Endothelial cell of umbilical vein (primary cell): ENCODE measurements at regions not wholly inside any gene's neighbourhood (a gene's known extent, or its start where the extent isn't known, plus 50 kb on each side); places are given as distances from the start of the nearest gene placed in this dataset.

Experiments
- BruUV-seq: library from RNA; stranded (reverse); fragments of 400-500 nt; replicated peaks from 2 replicates; lab custom pipeline; 2021; lab: Mats Ljungman, UMichigan
- CTCF ChIA-PET: fragments of 300-600, 350-600 bp; sonication (Branson Sonifier 250); formaldehyde crosslinking; loops from one replicate; lab custom pipeline; 2021; ENCODE audit warnings: antibody characterized with exemption, inconsistent platforms; lab: Charles Lee
- POLR2A ChIA-PET: fragments of 300-600, 350-600 bp; sonication (Branson Sonifier 250); formaldehyde crosslinking; loops from one replicate; lab custom pipeline; 2021; ENCODE audit warnings: antibody characterized with exemption, inconsistent platforms; lab: Charles Lee
- DNase-seq: peaks from one replicate; pipeline ENCODE4 v3.0.0-alpha.2; 2011; ENCODE audit warnings: low read depth, low spot score
- FAIRE-seq: peaks from 2 replicates; lab custom pipeline; 2011; peaks lifted over from hg19 to GRCh38; lab: Jason Lieb, UNC
- H2AFZ ChIP-seq: 2 replicates; pipeline ENCODE4 v1.6.0; 2012; ENCODE audit warnings: low read depth, low read length, control low read depth, inconsistent platforms
- H3K27ac ChIP-seq: 2 replicates; pipeline ENCODE4 v1.5.1; 2011; ENCODE audit warnings: low read depth, mild to moderate bottlenecking, control low read depth, low read length, moderate library complexity; ENCODE audit not compliant: insufficient read depth
- H3K27me3 ChIP-seq, 2 experiments: 2 replicates each; pipeline versions ENCODE4 v1.6.0 to v1.6.1; 2011; ENCODE audit warnings: low read length in 2 of 2, mixed read lengths in 1 of 2; ENCODE audit not compliant: control insufficient read depth in 2 of 2, insufficient read depth in 2 of 2
- H3K36me3 ChIP-seq, 2 experiments: 2 replicates in 1 of 2; 3 replicates in 1 of 2; pipeline ENCODE4 v1.5.1; 2011; ENCODE audit warnings: low read length in 2 of 2, mild to moderate bottlenecking in 1 of 2, moderate library complexity in 1 of 2; ENCODE audit not compliant: control insufficient read depth in 2 of 2, insufficient read depth in 2 of 2; ENCODE audit errors: extremely low read depth in 1 of 2
- H3K4me1 ChIP-seq: 3 replicates; pipeline ENCODE4 v1.5.1; 2011; ENCODE audit warnings: mild to moderate bottlenecking, low read length; ENCODE audit not compliant: control insufficient read depth, insufficient read depth; ENCODE audit errors: extremely low read depth
- H3K4me2 ChIP-seq: 2 replicates; pipeline ENCODE4 v1.6.1; 2011; ENCODE audit warnings: low read length, control low read depth, mixed read lengths; ENCODE audit not compliant: insufficient read depth
- H3K4me3 ChIP-seq, 3 experiments: fragments of 200-600 bp in 1 of 3; sonication (generic), shearing (Covaris generic) in 1 of 3; replicated peaks in 1 of 3; 2 replicates each; pipeline ENCODE4 v1.5.1; 2011 to 2016; ENCODE audit warnings: control low read depth in 3 of 3, low read length in 3 of 3, mild to moderate bottlenecking in 2 of 3, inconsistent platforms in 1 of 3, low read depth in 1 of 3, moderate library complexity in 1 of 3; ENCODE audit not compliant: insufficient read depth in 1 of 3
- H3K79me2 ChIP-seq: 2 replicates; pipeline ENCODE4 v1.6.0; 2012; ENCODE audit warnings: low read length, inconsistent platforms; ENCODE audit not compliant: control insufficient read depth, insufficient read depth
- H3K9ac ChIP-seq: replicated peaks from 2 replicates; pipeline ENCODE3; 2011; ENCODE audit warnings: low read length, control low read depth; ENCODE audit not compliant: insufficient read depth; ENCODE audit errors: extremely low read depth
- H3K9me1 ChIP-seq: replicated peaks from 3 replicates; pipeline ENCODE4 v1.6.0; 2011; ENCODE audit warnings: mild to moderate bottlenecking, low read length; ENCODE audit not compliant: control insufficient read depth, insufficient read depth; ENCODE audit errors: extremely low read depth
- H3K9me3 ChIP-seq: replicated peaks from 2 replicates; pipeline ENCODE4 v1.5.1; 2012; ENCODE audit warnings: low read length, inconsistent platforms; ENCODE audit not compliant: control insufficient read depth, insufficient read depth
- H4K20me1 ChIP-seq: replicated peaks from 2 replicates; pipeline ENCODE3; 2011; ENCODE audit warnings: mild to moderate bottlenecking, low read length; ENCODE audit not compliant: control insufficient read depth, insufficient read depth; ENCODE audit errors: extremely low read depth
- CTCF ChIP-seq, 2 donors: IDR thresholded peaks; 1 replicate in 1 of 2; 2 replicates in 1 of 2; pipeline ENCODE4 v1.5.1; 2011; ENCODE audit warnings: low read length in 2 of 2, mild to moderate bottlenecking in 2 of 2, moderate library complexity in 2 of 2, control low read depth in 1 of 2, inconsistent platforms in 1 of 2, low read depth in 1 of 2; ENCODE audit not compliant: insufficient read depth in 1 of 2; ENCODE audit errors: extremely low read depth in 1 of 2
- EZH2 ChIP-seq: IDR thresholded peaks from 2 replicates; pipeline ENCODE4 v1.6.1; 2012; ENCODE audit warnings: borderline replicate concordance, low read depth, mild to moderate bottlenecking, moderate library complexity, low read length, inconsistent platforms; ENCODE audit not compliant: severe bottlenecking
- FOS ChIP-seq: IDR thresholded peaks from 2 replicates; pipeline ENCODE4 v1.6.1; 2011; ENCODE audit warnings: mild to moderate bottlenecking, low read length, moderate library complexity, borderline replicate concordance; ENCODE audit not compliant: insufficient read depth
- GATA2 ChIP-seq: IDR thresholded peaks from 2 replicates; pipeline ENCODE4 v1.7.0; 2011; ENCODE audit warnings: low read depth, mild to moderate bottlenecking, moderate library complexity, mixed read lengths, low read length; ENCODE audit not compliant: insufficient read length, insufficient read depth
- JUN ChIP-seq: IDR thresholded peaks from 2 replicates; pipeline ENCODE4 v1.6.1; 2011; ENCODE audit warnings: borderline replicate concordance, low read depth; ENCODE audit not compliant: insufficient read length, insufficient read depth
- MAX ChIP-seq: IDR thresholded peaks from 2 replicates; pipeline ENCODE4 v1.6.1; 2011; ENCODE audit not compliant: insufficient read depth, insufficient read length
- MYC ChIP-seq: IDR thresholded peaks from one replicate; pipeline ENCODE4 v1.6.1; 2011; ENCODE audit warnings: mild to moderate bottlenecking, low read depth, low read length
- POLR2A ChIP-seq: IDR thresholded peaks from 2 replicates; pipeline ENCODE4 v1.6.1; 2012; ENCODE audit warnings: low read depth, mild to moderate bottlenecking, control low read depth, low read length
- POLR2AphosphoS5 ChIP-seq: IDR thresholded peaks from 2 replicates; pipeline ENCODE4 v1.6.1; 2012; ENCODE audit warnings: low read depth, mild to moderate bottlenecking, control low read depth, low read length, moderate library complexity; ENCODE audit not compliant: insufficient read depth
- dilution Hi-C: fragments of 300-500 bp; cut with MboI; formaldehyde crosslinking; loops from one replicate; pipeline ENCODE4 v1.15.0; 2019; ENCODE audit warnings: low sequenced_read_pairs; ENCODE audit not compliant: extremely low pct_ligation_motif_present
- intact Hi-C: fragments of 100-400 bp; cut with micrococcal nuclease; formaldehyde crosslinking; loops from one replicate; pipeline ENCODE4 v1.10.0; 2022

- Histone ChIP-seq H3K4me1 (no peaks in the 10 kb centered on the region), H3K27me3 (no peaks in the 10 kb centered on the region), H3K9me3 (peaks cover 6% of the 10 kb centered on the region), H2AFZ (no peak overlapping the region), H3K9me1 (no peaks in the 10 kb centered on the region), H3K4me2 (no peak overlapping the region), H4K20me1 (no peaks in the 10 kb centered on the region), H3K9ac (no peak overlapping the region), H3K4me3 (no peak overlapping the region), H3K79me2 (no peaks in the 10 kb centered on the region), H3K27ac (no peak overlapping the region), H3K36me3 (no peaks in the 10 kb centered on the region)
- dilution Hi-C loops = no loop called here
- DNase-seq (no peak), FAIRE-seq (no peak)
- intact Hi-C loops = no loop called here
- POLR2A ChIA-PET = no interaction called here
- TF ChIP-seq GATA2 = no peak
- TF ChIP-seq POLR2AphosphoS5 = no peak
- TF ChIP-seq JUN = no peak
- TF ChIP-seq CTCF (IDR thresholded peaks at IDR 0.05; ENCODE audit: extremely low read depth in 1 of 2, insufficient read depth in 1 of 2, low read depth in 1 of 2, low read length in 2 of 2) = no peak
- no peak for TF ChIP-seq FOS
- no peak for TF ChIP-seq MYC
- TF ChIP-seq MAX = no peak
- TF ChIP-seq POLR2A = no peak
- no peak for TF ChIP-seq EZH2
- CTCF ChIA-PET = no interaction called here
- no TSS peak for BruUV-seq
These were observed 168.1 kb upstream of the LRRN1 start for GRCh38 chr3:3631114-3631513.
